ENCODE measurements at regions not wholly inside any gene's neighbourhood (a gene's known extent, or its start where the extent isn't known, plus 50 kb on each side); places are given as distances from the start of the nearest gene placed in this dataset.
A peak's percentile ranks its signal among the peaks of the same experiment; 100 is the strongest.

- no peak overlapping the region for H3K4me2 ChIP-seq (ENCODE audit: low read length)
- H4K8ac ChIP-seq (ENCODE audit: low read depth, low read length) = no peak overlapping the region
- H2AK5ac ChIP-seq (ENCODE audit: low read length) = no peak overlapping the region
- no peak overlapping the region for H4K5ac ChIP-seq (ENCODE audit: low read length)
- no peak overlapping the region for H2BK5ac ChIP-seq (ENCODE audit: low read length)
- no peaks in the 10 kb centered on the region for H3K36me3 ChIP-seq (ENCODE audit: control insufficient read depth, insufficient read depth, low read length)
- H3K56ac ChIP-seq (ENCODE audit: low read length) = no peak overlapping the region
- H3K4me1 ChIP-seq (ENCODE audit: control insufficient read depth, low read depth, low read length) = no peaks in the 10 kb centered on the region
- no peak overlapping the region for H2BK15ac ChIP-seq (replicated peaks; ENCODE audit: low read depth)
- WGBS (ENCODE audit: extremely low coverage, insufficient coverage, low lambda C conversion rate) = no CpG with 5 or more reads among the region's 6 CpGs
- no peaks in the 10 kb centered on the region for H3K79me2 ChIP-seq (ENCODE audit: control insufficient read depth, insufficient read depth, low read length)
- no peak overlapping the region for H3K9ac ChIP-seq (ENCODE audit: low read length)
- DNase-seq = no peak
- no peak overlapping the region for H3K23ac ChIP-seq (ENCODE audit: low read length)
- no peak overlapping the region for H2BK120ac ChIP-seq (ENCODE audit: low read depth, low read length)
- H3K79me1 ChIP-seq (ENCODE audit: low read length) = no peaks in the 10 kb centered on the region
- no peak overlapping the region for H3K27ac ChIP-seq (ENCODE audit: low read depth, low read length)
- H3K18ac ChIP-seq (ENCODE audit: low read length) = no peak overlapping the region
- H3K4me3 ChIP-seq (ENCODE audit: low read length) = no peak overlapping the region
- no peak overlapping the region for H3K4ac ChIP-seq (ENCODE audit: low read depth, low read length)
- H3K27me3 ChIP-seq (ENCODE audit: insufficient read depth, low read length, poor library complexity) = no peaks in the 10 kb centered on the region
Measured at GRCh38 chrX:150238632-150239382, 124.3 kb upstream of the MAMLD1 start.

- H3K27me3 ChIP-seq (ENCODE audit: insufficient read depth, low read length, poor library complexity) = no peaks in the 10 kb centered on the region
- no peak overlapping the region for H4K8ac ChIP-seq (ENCODE audit: low read depth, low read length)
- no CpG with 5 or more reads among the region's 4 CpGs for WGBS (ENCODE audit: extremely low coverage, insufficient coverage, low lambda C conversion rate)
- H3K9ac ChIP-seq (ENCODE audit: low read length) = no peak overlapping the region
- no peak overlapping the region for H3K4me3 ChIP-seq (ENCODE audit: low read length)
- no peak overlapping the region for H3K23ac ChIP-seq (ENCODE audit: low read length)
- H3K36me3 ChIP-seq (ENCODE audit: control insufficient read depth, insufficient read depth, low read length) = no peaks in the 10 kb centered on the region
- no peak overlapping the region for H3K4ac ChIP-seq (ENCODE audit: low read depth, low read length)
- H2BK120ac ChIP-seq (ENCODE audit: low read depth, low read length) = no peak overlapping the region
- H2AK5ac ChIP-seq (ENCODE audit: low read length) = no peak overlapping the region
- no peaks in the 10 kb centered on the region for H3K79me2 ChIP-seq (ENCODE audit: control insufficient read depth, insufficient read depth, low read length)
- no peak overlapping the region for H3K27ac ChIP-seq (ENCODE audit: low read depth, low read length)
- no peaks in the 10 kb centered on the region for H3K79me1 ChIP-seq (ENCODE audit: low read length)
- no peak overlapping the region for H4K5ac ChIP-seq (ENCODE audit: low read length)
- H3K4me1 ChIP-seq (ENCODE audit: control insufficient read depth, low read depth, low read length) = no peaks in the 10 kb centered on the region
- H3K18ac ChIP-seq (ENCODE audit: low read length) = no peak overlapping the region
- no peak for DNase-seq
- H3K4me2 ChIP-seq (ENCODE audit: low read length) = no peak overlapping the region
- no peak overlapping the region for H3K56ac ChIP-seq (ENCODE audit: low read length)
- no peak overlapping the region for H2BK15ac ChIP-seq (replicated peaks; ENCODE audit: low read depth)
- no peak overlapping the region for H2BK5ac ChIP-seq (ENCODE audit: low read length)
Measured at GRCh38 chrX:150239946-150240642, 123.0 kb upstream of the MAMLD1 start.

DNA sequence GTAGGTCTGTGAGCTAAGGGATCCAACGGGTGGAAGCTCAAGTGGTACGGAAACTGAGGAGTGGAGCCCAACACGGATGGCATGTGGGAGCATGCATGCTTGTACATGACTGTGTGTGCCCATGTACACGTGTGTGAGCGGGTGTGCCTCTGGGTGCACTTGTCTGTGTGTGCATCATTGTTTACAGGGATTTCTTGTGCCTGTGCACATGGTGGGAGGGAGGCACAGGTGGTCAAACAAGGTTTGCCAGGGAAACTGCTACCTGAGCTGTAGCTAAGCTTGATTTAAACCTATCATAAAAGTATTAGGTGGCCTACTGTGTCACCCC is 122.5 kb upstream of the MAMLD1 start:
- Histone ChIP-seq H3K56ac (ENCODE audit: low read length) (no peak overlapping the region), H3K4me2 (ENCODE audit: low read length) (no peak overlapping the region), H2BK5ac (ENCODE audit: low read length) (no peak overlapping the region), H3K27ac (ENCODE audit: low read depth, low read length) (no peak overlapping the region), H3K27me3 (ENCODE audit: insufficient read depth, low read length, poor library complexity) (no peaks in the 10 kb centered on the region), H3K36me3 (ENCODE audit: control insufficient read depth, insufficient read depth, low read length) (no peaks in the 10 kb centered on the region), H3K4ac (ENCODE audit: low read depth, low read length) (no peak overlapping the region), H3K23ac (ENCODE audit: low read length) (no peak overlapping the region), H2BK120ac (ENCODE audit: low read depth, low read length) (no peak overlapping the region), H3K79me1 (ENCODE audit: low read length) (no peaks in the 10 kb centered on the region), H4K5ac (ENCODE audit: low read length) (no peak overlapping the region), H3K79me2 (ENCODE audit: control insufficient read depth, insufficient read depth, low read length) (no peaks in the 10 kb centered on the region), H2AK5ac (ENCODE audit: low read length) (no peak overlapping the region), H3K9ac (ENCODE audit: low read length) (no peak overlapping the region), H3K4me3 (ENCODE audit: low read length) (no peak overlapping the region), H2BK15ac (replicated peaks; ENCODE audit: low read depth) (no peak overlapping the region), H3K4me1 (ENCODE audit: control insufficient read depth, low read depth, low read length) (no peaks in the 10 kb centered on the region), H4K8ac (ENCODE audit: low read depth, low read length) (no peak overlapping the region), H3K18ac (ENCODE audit: low read length) (no peak overlapping the region)
- WGBS (ENCODE audit: extremely low coverage, insufficient coverage, low lambda C conversion rate) = no CpG with 5 or more reads among the region's 5 CpGs
- DNase-seq = no peak

- no peaks in the 10 kb centered on the region for H3K79me1 ChIP-seq (ENCODE audit: low read length)
- H2AK5ac ChIP-seq (ENCODE audit: low read length) = no peak overlapping the region
- H2BK120ac ChIP-seq (ENCODE audit: low read depth, low read length) = no peak overlapping the region
- H3K9ac ChIP-seq (ENCODE audit: low read length) = no peak overlapping the region
- no peak overlapping the region for H3K4me2 ChIP-seq (ENCODE audit: low read length)
- H3K18ac ChIP-seq (ENCODE audit: low read length) = no peak overlapping the region
- no peak overlapping the region for H4K5ac ChIP-seq (ENCODE audit: low read length)
- H4K8ac ChIP-seq (ENCODE audit: low read depth, low read length) = no peak overlapping the region
- no peaks in the 10 kb centered on the region for H3K36me3 ChIP-seq (ENCODE audit: control insufficient read depth, insufficient read depth, low read length)
- no peak overlapping the region for H3K4me3 ChIP-seq (ENCODE audit: low read length)
- no peak overlapping the region for H2BK15ac ChIP-seq (replicated peaks; ENCODE audit: low read depth)
- WGBS (ENCODE audit: extremely low coverage, insufficient coverage, low lambda C conversion rate) = no CpG with 5 or more reads among the region's 7 CpGs
- H3K23ac ChIP-seq (ENCODE audit: low read length) = no peak overlapping the region
- no peaks in the 10 kb centered on the region for H3K27me3 ChIP-seq (ENCODE audit: insufficient read depth, low read length, poor library complexity)
- no peak overlapping the region for H3K56ac ChIP-seq (ENCODE audit: low read length)
- no peak for DNase-seq
- H3K79me2 ChIP-seq (ENCODE audit: control insufficient read depth, insufficient read depth, low read length) = no peaks in the 10 kb centered on the region
- peak overlapping the region; percentile 25 for H3K4ac ChIP-seq (ENCODE audit: low read depth, low read length)
- H3K4me1 ChIP-seq (ENCODE audit: control insufficient read depth, low read depth, low read length) = no peaks in the 10 kb centered on the region
- H2BK5ac ChIP-seq (ENCODE audit: low read length) = no peak overlapping the region
- no peak overlapping the region for H3K27ac ChIP-seq (ENCODE audit: low read depth, low read length)
Measured at GRCh38 chrX:150253959-150254620, 109.0 kb upstream of the MAMLD1 start.

DNA sequence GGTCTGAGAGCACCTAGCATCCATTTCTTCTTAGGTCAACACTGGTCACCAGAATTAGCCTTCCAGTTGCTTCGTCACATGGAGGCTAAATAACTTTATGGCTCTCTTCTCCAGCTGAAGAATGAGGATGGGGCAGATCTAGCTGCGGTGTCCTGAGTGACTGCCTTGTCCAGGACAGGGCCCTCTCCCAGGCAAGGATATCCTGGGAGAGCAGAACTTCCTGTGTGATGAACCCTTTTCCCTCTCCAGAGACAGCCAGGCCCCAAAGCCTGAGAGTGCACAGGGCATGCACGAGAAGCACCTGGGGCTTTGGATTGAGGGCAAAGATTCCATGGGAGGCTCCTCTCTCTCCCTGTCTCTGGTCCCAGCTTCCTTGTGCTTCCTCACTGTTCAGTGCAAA is 108.2 kb upstream of the MAMLD1 start:
- no peak overlapping the region for H3K4me2 ChIP-seq (ENCODE audit: low read length)
- no peaks in the 10 kb centered on the region for H3K79me1 ChIP-seq (ENCODE audit: low read length)
- H3K4ac ChIP-seq (ENCODE audit: low read depth, low read length) = no peak overlapping the region
- no peak overlapping the region for H3K9ac ChIP-seq (ENCODE audit: low read length)
- no peak overlapping the region for H2AK5ac ChIP-seq (ENCODE audit: low read length)
- H4K8ac ChIP-seq (ENCODE audit: low read depth, low read length) = no peak overlapping the region
- H3K18ac ChIP-seq (ENCODE audit: low read length) = no peak overlapping the region
- no peak overlapping the region for H2BK15ac ChIP-seq (replicated peaks; ENCODE audit: low read depth)
- no peak overlapping the region for H3K4me3 ChIP-seq (ENCODE audit: low read length)
- H2BK120ac ChIP-seq (ENCODE audit: low read depth, low read length) = no peak overlapping the region
- H3K79me2 ChIP-seq (ENCODE audit: control insufficient read depth, insufficient read depth, low read length) = no peaks in the 10 kb centered on the region
- H4K5ac ChIP-seq (ENCODE audit: low read length) = no peak overlapping the region
- WGBS (ENCODE audit: extremely low coverage, insufficient coverage, low lambda C conversion rate) = no CpG with 5 or more reads among the region's 3 CpGs
- H3K4me1 ChIP-seq (ENCODE audit: control insufficient read depth, low read depth, low read length) = no peaks in the 10 kb centered on the region
- no peaks in the 10 kb centered on the region for H3K36me3 ChIP-seq (ENCODE audit: control insufficient read depth, insufficient read depth, low read length)
- DNase-seq = no peak
- no peak overlapping the region for H3K56ac ChIP-seq (ENCODE audit: low read length)
- no peak overlapping the region for H3K23ac ChIP-seq (ENCODE audit: low read length)
- no peak overlapping the region for H3K27ac ChIP-seq (ENCODE audit: low read depth, low read length)
- no peaks in the 10 kb centered on the region for H3K27me3 ChIP-seq (ENCODE audit: insufficient read depth, low read length, poor library complexity)
- H2BK5ac ChIP-seq (ENCODE audit: low read length) = no peak overlapping the region
